NCI-H69 (cell line): ENCODE measurements at regions not wholly inside any gene's neighbourhood (a gene's known extent, or its start where the extent isn't known, plus 50 kb on each side); places are given as distances from the start of the nearest gene placed in this dataset.
"Not testable (repeated sequence)": the region's sequence is repeated elsewhere in the genome, so short reads cannot be mapped to it uniquely, and the experiment has no call there.

Experiments
- DNase-seq: peaks from one replicate; lab custom pipeline; 2025; lab: John Stamatoyannopoulos, UW

DNA sequence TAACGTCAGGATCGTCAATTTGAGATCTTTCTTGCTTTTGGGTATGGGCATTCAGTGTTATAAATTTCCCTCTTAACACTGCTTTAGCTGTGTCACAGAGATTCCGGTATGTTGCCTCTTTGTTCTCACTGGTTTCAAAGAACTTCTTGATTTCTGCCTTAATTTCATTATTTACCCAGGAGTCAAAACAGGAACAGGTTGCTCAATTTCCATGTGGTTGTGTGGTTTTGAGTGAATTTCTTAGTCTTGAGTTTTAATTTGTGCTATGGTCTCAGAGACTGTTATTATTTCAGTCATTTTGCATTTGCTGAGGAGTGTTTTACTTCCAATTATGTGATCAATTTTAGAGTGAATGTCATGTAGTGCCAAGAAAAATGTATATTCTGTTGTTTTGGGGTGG lies 153.1 kb downstream of the PCDH17 start:
- no peak for DNase-seq

DNA sequence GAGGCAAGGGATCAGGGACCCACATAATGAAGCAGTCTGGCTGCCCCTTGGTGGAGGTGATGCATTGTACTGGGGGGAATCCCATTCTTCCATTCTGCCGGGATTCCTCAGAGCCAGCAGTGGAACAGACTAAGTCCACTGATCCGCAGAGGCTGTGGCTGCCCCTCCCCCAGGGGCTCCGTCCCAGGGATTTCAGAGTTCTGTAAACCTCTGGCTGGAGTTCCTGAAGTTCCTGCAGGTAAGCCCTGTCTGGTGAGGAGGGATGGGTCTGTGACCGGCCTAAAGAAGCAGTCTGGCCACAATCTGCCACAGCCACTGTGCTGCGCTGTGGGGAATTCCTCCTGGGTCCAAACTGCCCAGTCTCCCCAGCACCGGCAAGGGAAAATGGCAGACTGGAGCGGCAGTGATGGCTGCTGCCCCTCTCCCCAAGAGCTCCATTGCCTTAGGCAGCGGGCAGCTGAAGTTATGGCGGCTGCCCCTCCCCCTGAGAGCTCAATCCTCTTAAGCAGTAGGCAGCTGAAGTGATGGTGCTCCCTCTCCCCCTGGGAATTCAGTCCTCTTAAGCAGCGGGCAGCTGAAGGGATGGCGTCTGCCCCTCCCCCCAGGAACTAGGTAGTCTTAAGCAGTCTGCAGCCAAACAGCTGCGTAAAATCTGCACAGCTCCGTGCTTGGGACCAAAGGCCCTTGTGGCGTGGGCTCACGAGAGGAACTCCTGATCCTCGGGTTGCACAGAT lies 155.7 kb downstream of the PCDH17 start:
- DNase-seq: no peak

DNA sequence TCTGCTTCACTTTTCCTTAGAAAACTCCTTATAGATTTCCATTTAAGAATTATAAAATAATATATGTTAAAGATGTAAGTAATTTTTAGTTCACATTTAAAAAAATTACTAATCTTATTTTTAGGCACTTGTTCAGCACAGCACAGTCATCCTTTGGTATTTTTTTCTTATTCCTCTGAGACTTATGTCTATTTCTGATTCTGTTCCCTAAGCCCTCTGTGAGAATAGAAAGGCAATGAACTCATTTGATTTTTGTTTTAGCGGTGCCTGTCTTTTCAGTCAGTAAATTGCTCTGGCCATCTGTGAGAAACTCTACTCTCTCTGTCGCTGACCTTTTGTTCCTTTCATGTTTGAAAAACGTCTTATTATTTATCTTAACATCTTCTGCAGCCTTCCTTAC lies 168.1 kb downstream of the PCDH17 start:
- peak; percentile 19 for DNase-seq

DNA sequence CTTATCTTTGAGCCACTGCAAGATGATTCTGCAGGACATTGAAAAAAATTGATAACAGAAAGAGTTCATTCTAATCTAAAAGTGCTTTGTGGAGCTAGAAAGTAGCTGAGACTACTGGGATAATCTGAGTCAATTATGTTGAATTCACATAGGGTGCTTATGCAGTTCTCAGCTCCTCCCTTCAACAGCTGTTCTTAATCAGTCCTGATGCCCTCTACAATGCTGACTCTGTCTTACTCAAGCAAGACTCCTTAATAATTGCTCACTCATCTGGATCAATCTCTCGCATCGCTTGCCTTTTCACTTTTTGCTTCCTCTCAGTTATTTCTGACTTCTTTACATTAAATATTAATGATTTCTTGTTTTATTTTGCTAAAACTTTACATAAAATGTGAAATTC lies 182.1 kb downstream of the PCDH17 start:
- DNase-seq: peak; percentile 7

DNA sequence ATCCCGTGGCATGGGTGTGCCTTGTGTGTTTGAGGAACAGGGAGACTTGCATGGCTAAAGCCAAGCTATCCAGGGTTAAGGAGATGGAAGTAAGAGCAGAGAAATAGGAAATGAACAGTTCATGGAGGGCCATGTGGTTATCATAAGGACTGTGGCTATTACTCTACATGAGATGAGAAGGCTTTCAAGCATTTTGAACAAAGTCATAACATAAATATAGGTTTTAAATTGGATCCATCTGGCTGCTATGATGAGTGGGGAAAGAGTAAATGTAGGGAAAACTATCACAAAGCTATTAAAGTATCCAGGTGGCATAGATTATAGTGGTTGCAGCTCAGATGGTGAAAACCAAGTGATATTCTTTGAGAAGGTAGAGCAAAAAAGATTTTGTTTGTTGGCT lies 184.1 kb downstream of the PCDH17 start:
- DNase-seq: no peak

DNA sequence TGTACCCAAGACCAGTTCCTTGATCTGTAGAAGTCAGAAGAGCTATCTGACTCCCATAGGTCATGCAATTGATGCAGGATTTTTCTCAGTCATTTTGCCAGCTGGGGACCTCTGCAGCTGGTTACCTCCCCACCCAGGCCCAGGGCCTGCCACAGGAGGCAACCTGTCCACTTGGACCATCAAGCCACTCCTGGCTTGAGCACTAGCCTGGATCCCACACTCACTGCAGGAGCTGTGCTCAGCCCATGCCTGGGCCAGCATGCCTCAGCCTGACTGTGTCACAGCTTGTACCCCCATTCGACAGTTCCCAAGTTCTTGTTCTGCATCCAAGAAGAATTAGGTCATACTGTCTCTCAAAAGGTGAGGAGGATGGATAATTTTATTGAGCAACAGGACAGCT lies 189.4 kb downstream of the PCDH17 start:
- DNase-seq: no peak

DNA sequence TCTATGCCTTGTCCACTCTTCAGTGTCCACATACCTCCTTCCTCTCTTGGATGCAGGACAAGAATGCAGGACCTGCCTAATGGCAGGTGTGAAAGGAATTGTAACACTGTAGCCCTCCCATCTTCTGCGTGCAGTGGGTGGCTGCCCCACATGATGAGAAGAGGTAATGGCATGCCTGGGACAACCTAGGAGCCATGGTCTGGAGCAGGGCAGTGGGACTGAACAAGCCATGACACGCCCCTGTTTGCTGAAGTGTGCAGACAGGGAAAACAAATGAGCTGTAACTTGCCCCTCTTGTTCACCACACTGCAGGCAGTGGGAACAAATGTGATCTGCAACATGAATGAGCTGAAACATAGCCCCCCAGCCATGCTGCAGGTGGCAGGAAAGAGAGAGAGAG lies 192.2 kb downstream of the PCDH17 start:
- peak; percentile 3 for DNase-seq

DNA sequence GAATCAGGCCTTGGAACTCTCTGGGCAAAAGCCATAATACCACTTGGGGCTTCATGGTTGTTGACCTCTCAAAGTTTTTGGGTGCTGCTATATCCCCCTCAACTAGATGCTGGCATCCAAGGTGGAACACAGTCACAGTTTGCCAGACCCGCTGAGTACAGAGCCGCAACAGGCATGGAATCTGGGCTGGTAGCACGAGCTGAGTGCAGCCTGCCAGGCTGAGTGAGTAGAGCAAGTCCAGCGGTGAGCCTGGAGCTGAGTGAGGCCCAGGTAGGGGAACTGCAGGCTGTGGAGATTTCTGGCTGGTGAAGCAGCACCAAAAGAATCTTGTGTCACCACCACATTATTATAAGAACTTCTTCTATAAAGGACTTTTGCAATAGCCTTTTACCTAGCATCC lies 192.6 kb downstream of the PCDH17 start:
- no peak for DNase-seq

DNA sequence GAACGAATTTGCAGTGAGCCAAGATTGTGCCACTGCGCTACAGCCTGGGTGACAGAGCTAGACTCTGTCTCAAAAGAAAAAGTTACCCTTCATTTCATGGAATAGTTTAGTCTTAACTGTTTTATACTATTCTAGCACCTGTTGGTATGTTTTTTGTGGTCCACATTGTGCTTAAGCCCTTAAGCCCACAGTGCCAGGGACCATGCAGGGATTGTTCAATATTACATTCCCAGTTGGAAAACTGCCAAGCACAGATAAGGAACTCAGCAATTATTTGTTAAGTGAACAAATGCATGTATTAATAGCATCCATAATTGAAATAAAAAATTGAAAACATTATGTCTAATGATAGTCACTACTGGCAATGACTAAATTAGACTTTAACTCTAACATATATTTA lies 193.5 kb downstream of the PCDH17 start:
- DNase-seq: peak; percentile 13

DNA sequence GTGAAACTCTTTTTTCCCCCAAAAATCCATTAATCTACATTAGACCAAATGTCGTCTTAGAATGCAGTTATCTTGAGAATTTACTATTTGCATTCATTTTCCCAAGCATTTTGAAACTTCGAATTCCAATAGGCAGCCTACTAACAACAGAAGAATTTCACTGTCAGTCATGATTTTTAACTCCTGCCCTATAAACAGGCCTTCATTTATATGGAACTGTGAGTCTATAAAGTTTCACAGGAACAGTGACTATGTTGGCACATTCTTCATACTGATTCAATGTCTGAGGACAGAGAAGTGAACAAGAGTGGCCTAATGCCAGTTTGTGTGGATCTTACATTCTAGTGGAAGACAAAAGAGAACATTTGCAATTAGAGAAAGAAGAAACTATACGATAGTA lies 198.0 kb downstream of the PCDH17 start:
- no peak for DNase-seq

DNA sequence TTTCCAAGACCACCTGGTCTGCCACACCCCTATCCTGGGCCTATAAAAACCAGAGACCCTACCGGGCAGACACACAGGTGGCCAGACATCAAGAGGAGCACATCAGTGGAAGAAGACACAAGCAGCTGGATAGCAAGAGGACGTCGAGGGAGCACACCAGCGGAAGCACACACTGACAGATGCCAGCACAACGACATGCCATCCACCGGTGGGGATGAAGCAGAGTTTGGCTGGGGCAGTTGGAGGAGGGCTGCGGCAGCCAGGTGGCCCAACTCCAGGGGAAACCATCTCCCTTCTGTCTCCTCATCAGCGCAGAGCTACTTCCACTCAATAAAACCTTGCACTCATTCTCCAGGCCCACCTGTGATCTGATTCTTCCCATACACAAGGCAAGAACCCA lies 200.6 kb downstream of the PCDH17 start:
- no peak for DNase-seq

DNA sequence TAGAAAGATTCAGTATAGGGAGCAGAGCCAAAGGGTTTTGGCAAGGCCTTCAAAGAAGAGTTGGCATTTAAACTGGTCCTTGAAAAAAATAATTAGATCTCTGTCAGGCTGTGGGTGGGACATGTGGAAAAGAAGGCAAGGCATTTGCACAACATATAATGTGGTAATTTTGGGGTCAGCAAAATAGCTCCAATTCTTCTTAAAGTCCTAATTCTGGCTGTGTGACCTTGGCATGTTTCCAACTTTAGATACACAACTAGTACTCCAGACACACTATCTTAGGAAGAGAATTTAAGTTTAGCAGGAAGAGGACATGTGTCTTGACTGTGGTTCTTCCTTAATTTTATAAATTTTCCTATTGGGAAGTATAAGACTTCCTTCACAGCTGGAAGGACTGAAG lies 206.3 kb downstream of the PCDH17 start:
- DNase-seq: no peak

DNA sequence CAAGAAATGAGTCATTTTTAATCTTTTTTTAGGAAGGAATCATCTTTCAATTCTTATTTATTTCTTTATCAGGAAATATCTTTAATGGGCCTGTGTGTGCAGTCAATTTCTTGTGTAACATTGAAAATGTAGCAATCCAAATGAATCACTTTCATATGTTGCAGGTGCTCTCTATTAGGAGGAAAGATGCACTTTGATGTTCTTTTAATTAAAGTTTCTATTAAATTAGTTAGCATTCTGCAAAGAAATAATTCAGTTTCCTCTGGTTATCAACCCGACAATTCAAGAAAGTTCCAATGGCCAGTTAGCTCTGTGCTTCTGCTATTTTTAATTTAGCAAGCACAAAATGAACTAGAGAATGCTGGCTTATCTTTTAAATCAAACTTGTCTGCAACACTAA lies 212.0 kb downstream of the PCDH17 start:
- DNase-seq: no peak

DNA sequence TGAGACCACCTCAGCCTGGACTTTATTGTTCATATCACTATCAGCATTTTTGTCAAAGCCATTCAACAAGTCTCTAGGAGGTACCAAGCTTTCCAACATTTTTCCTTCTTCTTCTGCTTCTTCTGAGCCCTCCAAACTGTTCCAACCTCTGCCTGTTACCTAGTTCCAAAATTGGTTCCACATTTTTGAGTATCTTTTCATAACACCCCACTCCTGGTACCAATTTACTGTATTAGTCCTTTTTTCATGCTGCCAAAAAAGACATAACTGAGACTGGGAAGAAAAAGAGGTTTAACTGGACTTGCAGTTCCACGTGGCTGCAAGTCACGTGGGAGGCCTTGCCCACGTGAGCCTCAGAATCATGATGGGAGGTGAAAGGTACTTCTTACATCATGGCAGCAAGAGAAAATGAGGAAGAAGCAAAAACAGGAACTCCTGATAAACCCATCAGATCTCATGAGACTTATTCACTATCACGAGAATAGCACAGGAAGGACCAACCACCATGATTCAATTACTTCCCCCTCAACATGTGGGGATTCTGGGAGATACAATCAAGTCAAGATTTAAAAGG lies 215.1 kb downstream of the PCDH17 start:
- DNase-seq: no peak

DNA sequence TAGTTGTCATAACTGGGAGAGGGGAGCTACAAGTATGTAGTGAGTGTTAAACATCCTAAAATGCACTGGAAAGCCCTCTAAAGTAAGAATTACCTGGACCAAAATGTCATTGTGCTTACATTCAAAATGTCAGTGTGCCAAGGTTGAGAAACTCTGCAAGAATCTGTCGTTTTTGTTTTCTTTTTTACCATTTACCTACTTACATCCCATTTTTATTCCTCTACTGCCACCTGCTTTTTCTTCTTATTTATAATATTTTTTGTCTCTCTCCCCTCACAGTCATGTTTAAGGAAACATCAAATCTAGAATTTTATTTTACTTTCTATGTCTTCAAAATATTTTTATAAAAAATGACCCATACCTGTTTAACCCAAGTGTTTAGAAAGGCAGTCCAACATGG lies 226.4 kb downstream of the PCDH17 start:
- DNase-seq: no peak

DNA sequence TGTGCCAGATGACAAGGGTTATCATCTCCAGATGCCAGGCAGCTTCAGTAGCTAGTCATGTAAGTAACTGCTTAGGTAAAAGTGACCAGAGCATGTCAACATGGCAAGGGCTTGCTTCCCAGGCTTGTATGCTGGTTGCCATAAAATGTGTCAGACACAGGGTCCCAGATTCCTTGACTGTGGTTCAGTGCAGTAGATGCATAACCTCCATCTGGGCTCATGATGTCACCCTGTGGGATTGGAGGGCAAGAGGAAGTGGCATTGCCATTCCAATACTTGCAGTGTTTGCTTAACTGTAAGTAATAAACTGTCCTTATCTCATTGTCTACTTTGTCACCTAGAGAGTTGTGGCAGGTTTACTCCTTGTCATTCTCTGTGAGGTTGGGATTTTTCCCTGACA lies 226.8 kb downstream of the PCDH17 start:
- DNase-seq: no peak

DNA sequence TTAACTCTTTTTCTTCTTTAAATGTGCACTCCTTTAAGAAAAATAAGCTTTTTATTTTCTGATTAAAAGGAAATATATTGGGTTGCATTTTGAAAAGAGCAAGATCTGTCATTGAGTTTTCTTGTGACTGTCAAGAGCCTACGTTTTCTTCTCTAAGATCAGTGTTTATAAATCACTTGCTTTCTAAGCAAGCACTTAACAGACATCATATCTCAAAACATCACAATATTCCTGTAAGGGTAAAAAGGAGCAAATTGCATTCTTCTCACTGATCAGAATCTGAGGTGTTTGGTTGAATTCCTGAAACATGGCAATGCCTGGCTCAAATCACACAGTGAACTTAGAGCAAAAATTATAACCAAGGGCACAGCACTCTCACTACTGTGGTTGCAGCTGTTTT lies 231.3 kb downstream of the PCDH17 start:
- DNase-seq: no peak

DNA sequence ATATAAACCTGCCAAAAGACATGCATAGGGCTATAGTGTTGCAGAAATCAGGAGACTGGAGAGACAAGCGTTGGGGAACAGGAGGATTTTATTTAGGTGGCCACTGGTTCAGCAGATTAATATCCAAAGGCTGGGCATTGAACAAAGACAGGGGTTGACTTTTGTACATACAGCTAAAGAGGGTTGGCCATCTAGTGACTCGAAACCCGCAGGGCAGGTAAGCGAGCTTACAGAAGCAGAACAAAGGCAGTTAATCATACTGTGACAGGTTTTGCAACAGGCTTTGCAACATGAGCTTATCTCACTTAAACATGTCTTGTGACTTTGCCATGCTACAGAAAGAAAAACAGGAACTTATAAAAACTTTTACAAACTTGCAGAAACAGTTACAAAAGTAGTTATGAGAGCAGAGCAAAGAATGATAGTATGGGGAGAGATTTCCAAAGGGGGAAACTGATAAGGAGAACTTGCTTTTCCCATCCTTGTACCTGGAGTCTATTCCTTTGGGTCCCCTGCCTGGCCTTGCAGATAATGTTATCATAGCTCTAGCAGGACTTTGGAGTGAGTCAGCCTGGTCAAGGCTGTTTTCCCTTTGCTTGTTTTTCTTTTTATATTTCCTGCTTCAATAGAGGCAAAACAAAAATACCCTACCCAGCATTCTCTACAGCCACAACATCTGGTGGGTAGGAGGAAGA lies 234.2 kb downstream of the PCDH17 start:
- DNase-seq: no peak

DNA sequence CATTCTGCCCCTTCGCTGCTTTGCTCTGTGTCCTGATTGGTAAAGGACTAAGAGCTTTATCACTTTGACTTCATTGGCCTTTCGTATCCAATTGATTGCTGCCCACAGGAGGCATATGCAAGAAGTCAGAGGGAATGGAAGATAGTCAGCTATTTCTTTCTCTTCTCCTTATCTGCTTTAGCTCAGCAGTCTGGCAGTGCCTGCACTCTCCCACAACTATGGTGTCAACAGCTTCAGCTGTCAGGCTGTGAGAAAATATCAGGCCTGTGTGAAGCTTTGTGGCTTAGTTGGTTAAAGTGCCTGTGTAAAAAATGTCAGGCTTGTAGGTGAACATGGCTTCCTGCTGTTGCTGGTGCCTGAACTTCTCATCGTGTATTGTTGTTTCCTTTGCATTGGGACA lies 243.0 kb downstream of the PCDH17 start:
- no peak for DNase-seq

DNA sequence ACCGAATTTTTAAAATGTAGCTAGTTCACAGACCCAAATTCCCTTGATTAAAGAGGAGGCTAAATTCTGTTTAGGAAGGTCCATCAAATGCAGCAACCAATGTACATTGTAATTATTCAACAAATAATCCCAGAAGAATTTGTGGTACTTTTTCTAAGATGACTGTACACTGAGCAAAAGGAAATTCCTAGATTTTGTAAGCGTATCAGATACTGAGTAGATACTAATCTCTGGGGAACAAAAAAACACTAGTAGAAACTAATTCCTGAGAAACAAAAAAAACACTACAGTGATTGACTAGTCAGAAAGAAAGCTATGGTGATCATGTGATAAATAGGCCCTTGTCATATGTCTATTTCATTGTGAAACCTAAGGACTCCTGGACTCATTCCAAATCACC lies 246.1 kb downstream of the PCDH17 start:
- DNase-seq: peak; percentile 3

DNA sequence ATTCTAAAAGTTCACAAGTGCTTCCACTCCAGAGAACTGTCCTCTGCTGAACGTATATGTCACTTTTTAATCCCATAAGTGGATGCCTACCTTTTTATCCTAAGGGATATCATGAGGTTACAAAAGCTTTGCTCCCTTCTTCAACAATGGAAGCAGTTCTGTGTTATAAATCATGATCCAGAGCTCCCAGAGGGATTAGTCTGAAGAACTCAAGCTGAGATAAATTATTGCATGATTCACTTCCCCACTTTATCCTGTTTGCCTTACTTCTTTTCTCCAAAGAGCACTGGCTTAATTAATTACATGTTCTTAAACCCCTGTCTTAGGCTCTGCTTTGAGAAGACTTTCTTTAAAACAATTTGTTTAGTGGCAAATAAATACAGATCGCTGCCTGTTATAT lies 246.7 kb downstream of the PCDH17 start:
- peak; percentile 76 for DNase-seq

DNA sequence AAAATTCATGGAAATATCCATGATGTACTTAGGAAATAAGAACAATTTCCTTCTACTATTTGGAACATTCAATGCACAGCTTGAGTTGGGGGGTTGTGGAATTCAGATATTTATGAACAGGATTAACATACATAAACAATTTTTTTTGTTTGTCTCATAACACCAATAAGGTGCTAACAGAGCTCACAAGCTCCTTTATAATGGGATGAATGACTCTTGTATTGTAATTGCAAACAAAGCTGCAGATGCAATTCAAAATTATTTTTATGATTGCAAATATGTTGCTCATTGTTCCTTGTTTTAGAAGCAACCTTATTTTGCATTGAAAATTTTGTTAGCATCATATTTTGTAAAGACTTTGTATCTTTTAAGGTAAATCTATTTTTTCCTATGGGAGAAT lies 265.7 kb downstream of the PCDH17 start:
- DNase-seq: no peak

DNA sequence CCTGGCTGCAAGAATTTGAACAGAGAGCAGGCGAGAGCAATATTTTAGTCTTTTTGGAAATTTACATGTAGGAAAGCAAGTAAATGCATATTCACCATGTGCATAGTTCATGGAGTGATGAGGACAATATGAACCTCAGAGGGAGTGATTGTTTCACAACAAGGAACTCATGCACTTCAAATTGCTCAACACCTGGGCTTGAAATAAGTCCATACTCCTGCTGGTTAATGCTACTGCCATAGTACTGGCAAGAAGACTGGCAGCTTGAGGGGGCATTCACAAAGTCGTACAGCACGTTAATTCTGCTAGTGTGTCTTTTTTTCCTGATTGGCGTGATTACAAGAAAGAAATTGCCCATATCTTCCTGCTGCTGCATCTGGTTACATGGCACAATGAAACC lies 267.6 kb downstream of the PCDH17 start:
- DNase-seq: no peak

DNA sequence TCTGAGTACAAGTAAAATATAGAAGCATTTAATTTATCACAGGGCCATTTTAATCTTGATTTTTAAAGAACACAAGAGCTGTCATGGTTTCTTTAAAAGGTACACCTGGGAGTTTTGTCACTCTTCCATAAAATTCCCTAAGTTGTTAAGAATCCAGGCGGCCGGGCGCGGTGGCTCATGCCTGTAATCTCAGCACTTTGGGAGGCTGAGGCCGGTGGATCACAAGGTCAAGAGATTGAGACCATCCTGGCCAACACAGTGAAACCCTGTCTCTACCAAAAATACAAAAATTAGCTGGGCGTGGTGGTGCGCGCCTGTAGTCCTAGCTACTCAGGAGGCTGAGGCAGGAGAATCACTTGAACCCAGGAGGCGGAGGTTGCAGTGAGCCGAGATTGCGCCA lies 278.3 kb downstream of the PCDH17 start:
- DNase-seq: not testable (repeated sequence)
